Activated CD4-positive, alpha-beta T cell treated with anti-CD3 and anti-CD28 coated beads, Interleukin-2, amount 50 U/mL, for 16 hours (primary cell): ENCODE measurements at regions not wholly inside any gene's neighbourhood (a gene's known extent, or its start where the extent isn't known, plus 50 kb on each side); places are given as distances from the start of the nearest gene placed in this dataset.
"Not testable (repeated sequence)": the region's sequence is repeated elsewhere in the genome, so short reads cannot be mapped to it uniquely, and the experiment has no call there.

Source experiments
- DNase-seq: peaks from one replicate; pipeline ENCODE4 v3.0.0-alpha.2; 2020

GRCh38 chr1:99504287-99504686, 141.6 kb upstream of the PALMD start:
- no peak for DNase-seq

GRCh38 chr1:99506631-99507030, 139.3 kb upstream of the PALMD start:
- no peak for DNase-seq

GRCh38 chr1:99507446-99507845, 138.5 kb upstream of the PALMD start:
- not testable (repeated sequence) for DNase-seq

DNA sequence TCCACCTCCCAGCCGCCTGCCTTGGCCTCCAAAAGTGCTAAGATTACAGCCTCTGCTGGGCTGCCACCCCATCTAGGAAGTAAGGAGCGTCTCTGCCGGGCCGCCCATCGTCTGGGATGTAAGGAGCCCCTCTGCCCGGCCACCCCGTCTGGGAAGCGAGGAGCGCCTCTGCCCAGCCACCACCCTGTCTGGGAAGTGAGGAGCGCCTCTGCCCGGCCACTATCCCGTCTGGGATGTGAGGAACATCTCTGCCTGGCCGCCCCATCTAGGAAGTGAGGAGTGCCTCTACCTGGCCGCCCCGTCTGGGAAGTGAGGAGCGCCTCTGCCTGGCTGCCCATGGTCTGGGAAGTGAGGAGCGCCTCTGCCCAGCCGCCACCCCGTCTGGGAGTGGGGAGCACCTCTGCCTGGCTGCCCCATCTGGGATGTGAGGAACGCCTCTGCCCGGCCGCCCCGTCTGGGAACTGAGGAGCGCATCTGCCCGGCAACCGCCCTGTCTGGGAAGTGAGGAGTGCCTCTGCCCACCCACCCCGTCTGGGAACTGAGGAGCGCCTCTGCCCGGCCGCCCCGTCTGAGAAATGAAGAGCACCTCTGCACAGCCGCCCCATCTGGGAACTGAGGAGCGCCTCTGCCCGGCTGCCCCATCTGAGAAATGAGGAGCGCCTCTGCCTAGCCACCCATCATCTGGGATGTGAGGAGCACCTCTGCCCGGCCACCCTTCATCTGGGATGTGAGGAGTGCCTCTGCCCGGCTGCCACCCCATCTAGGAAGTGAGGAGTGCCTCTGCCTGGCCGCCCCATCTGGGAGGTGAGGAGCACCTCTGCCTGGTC, 137.8 kb upstream of the PALMD start:
- DNase-seq = no peak

GRCh38 chr1:99508733-99509445, 137.0 kb upstream of the PALMD start:
- DNase-seq = not testable (repeated sequence)

DNA sequence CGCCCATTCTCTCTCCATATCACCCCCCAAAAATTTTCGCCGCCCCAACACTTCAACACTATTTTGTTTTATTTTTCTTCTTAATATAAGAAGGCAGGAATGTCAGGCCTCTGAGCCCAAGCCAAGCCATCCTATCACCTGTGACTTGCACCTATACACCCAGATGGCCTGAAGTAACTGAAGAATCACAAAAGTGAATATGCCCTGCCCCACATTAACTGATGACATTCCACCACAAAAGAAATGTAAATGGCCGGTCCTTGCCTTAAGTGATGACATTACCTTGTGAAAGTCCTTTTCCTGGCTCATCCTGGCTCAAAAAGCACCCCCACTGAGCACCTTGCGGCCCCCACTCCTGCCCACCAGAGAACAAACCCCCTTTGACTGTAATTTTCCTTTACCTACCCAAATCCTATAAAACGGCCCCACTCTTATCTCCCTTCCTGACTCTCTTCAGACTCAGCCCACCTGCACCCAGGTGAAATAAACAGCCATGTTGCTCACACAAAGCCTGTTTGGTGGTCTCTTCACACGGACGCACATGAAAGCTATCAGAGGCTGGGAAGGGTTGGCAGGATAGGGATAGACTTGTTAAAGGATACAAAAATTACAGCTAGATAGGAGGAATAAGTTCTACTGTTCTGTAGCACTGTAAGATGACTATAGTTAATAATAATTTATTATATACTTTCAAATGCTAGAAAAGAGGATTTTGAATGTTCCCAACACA, 130.9 kb upstream of the PALMD start:
- not testable (repeated sequence) for DNase-seq

- no peak for DNase-seq
Measured at GRCh38 chr1:99516141-99516540, 129.8 kb upstream of the PALMD start.

- DNase-seq = no peak
Measured at GRCh38 chr1:99520121-99520520, 125.8 kb upstream of the PALMD start.

- DNase-seq = no peak
Measured at GRCh38 chr1:99525331-99525730, 120.6 kb upstream of the PALMD start.

- no peak for DNase-seq
Measured at GRCh38 chr1:99527078-99527477, 118.8 kb upstream of the PALMD start.

DNA sequence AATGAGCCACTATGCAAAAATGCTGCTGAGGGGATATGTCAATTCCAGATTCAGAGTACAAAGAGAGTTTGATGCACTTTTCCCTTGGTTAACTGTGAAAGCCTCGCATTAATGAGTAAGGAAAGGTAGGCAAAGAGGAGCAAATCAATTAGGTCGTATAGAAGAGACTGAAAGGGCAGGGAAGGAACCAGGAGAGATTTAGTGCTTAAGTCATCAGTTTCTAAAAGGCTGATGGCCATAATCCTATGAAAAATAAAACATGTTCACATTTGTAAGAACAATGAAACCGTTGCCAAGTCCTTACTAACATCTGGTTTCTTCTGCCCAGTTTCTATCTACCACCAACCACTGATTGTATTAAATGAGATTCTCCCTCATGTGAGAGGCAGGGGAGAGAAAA, 118.4 kb upstream of the PALMD start:
- DNase-seq = no peak

DNA sequence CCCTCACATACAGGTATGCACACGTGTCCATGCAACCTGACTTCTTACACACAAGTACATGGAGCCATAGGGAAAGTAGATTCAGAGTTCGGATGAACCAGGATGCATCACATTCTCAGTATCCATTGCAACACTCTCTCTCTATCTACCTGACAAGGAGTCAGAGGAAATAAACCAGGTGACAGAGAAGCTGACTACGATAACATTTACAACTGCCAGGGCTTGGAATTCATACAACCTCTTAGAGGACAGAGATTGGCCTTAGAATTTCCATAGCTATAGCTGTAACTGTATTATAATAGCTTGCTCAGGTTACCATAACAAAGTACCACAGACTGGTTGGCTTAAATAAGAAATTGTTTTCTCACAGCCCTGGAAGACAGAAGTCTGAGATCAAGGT, 116.9 kb upstream of the PALMD start:
- no peak for DNase-seq

- DNase-seq = no peak
Measured at GRCh38 chr1:99531578-99532275, 114.2 kb upstream of the PALMD start.

GRCh38 chr1:99532276-99532580, 113.7 kb upstream of the PALMD start:
- DNase-seq = no peak

DNA sequence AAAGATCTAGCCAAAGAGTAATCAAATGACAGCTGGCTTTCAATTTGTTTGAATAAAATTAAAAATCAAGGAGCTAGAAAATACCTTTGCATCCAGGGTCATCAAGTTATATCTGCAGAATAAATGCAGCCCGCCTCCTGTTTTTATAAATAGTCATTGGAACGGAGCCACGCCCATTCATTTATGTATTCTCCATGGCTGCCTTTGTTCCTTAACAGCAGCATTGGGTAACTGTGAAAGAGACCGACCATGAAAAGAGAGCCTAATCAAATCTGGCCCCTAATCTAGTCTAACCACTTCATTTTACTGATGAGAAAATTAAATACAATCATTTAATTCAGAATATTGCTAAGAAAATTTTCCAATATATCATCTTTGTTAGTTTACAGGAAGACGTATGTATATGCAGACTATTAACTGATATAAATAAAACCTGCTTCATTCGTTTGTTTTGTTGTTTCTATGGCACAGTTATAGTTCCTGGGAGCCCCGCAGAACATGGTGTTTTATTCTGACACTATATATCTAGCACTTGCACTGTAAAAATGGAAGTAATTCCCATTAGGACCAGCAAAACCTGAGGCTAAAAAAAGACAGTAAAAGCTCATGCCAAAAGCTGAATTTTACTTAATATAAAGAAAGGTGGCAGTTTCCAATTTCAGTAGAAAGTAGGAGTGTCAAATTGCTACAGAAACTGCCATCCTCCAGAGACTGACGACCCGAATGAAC, 111.8 kb upstream of the PALMD start:
- DNase-seq = no peak

GRCh38 chr1:99534638-99534930, 111.3 kb upstream of the PALMD start:
- DNase-seq = no peak

GRCh38 chr1:99535470-99536164, 110.3 kb upstream of the PALMD start:
- no peak for DNase-seq

- DNase-seq = no peak
Measured at GRCh38 chr1:99537886-99538617, 107.9 kb upstream of the PALMD start.

- no peak for DNase-seq
Measured at GRCh38 chr1:99538618-99538956, 107.3 kb upstream of the PALMD start.

DNA sequence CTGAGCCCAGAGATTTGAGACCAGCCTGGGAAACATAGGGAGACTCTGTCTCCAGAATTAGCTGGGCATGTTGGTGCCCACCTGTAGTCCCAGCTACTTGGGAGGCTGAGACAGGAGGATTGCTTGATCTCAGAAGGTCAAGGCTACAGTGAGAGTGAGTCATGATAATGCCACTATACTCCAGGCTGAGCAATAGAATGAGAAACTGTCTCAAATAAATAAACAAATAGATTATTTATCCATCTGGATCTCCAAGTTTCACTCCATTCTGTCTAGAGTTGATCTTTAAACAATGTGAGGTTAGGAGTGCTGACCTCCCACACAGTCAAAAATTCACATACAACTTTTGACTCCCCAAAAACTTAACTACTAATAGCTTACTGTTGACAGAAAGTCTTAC, 106.8 kb upstream of the PALMD start:
- no peak for DNase-seq

- no peak for DNase-seq
Measured at GRCh38 chr1:99540744-99541143, 105.2 kb upstream of the PALMD start.

DNA sequence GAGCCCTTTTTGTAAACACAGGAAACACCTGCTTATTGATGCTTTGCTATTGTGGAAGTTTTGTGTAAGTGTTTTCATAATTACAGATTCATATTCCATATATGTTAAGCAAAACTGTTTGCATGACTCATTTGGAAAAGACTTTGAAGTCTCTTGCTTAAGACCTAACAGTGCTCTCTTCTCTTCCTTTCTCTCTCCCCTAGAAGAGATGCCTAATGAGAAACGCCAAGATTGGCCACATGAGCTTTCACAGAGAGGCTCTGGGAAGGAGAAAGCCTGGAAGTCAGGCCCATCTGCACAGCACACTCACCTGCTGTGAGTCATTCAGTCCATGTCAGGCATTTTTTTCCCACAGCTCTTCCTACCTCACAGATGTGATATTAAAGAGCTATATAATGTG, 101.6 kb upstream of the PALMD start:
- peak; percentile 50 for DNase-seq
